H9 (cell line): ENCODE measurements at regions not wholly inside any gene's neighbourhood (a gene's known extent, or its start where the extent isn't known, plus 50 kb on each side); places are given as distances from the start of the nearest gene placed in this dataset.

Source experiments
- DNase-seq: peaks from one replicate; pipeline ENCODE4 v3.0.0-alpha.2; 2017
- H2AFZ ChIP-seq: one replicate; pipeline ENCODE4 v1.6.1; 2013; ENCODE audit warnings: mild to moderate bottlenecking, low read length, control low read depth, moderate library complexity
- H2AK5ac ChIP-seq: 2 replicates; pipeline ENCODE4 v1.6.1; 2013; ENCODE audit warnings: low read length, control low read depth, mixed read lengths; ENCODE audit not compliant: insufficient read length
- H2BK120ac ChIP-seq: one replicate; pipeline ENCODE4 v1.6.1; 2013; ENCODE audit warnings: low read depth, mild to moderate bottlenecking, low read length, control low read depth, inconsistent platforms; ENCODE audit not compliant: poor library complexity, severe bottlenecking
- H2BK12ac ChIP-seq: 2 replicates; pipeline ENCODE4 v1.6.1; 2013; ENCODE audit warnings: low read length, control low read depth, mixed read lengths, low read depth; ENCODE audit not compliant: insufficient read length
- H2BK15ac ChIP-seq: 2 replicates; pipeline ENCODE4 v1.6.1; 2013; ENCODE audit warnings: low read depth, low read length, control low read depth
- H2BK20ac ChIP-seq: one replicate; pipeline ENCODE4 v1.6.1; 2013; ENCODE audit warnings: low read depth, mild to moderate bottlenecking, low read length, control low read depth, inconsistent platforms; ENCODE audit not compliant: poor library complexity, severe bottlenecking
- H2BK5ac ChIP-seq: 2 replicates; pipeline ENCODE4 v1.6.1; 2013; ENCODE audit warnings: low read length, control low read depth, mixed read lengths; ENCODE audit not compliant: insufficient read length
- H3K14ac ChIP-seq: 2 replicates; pipeline ENCODE4 v1.6.1; 2013; ENCODE audit warnings: low read length, control low read depth; ENCODE audit not compliant: insufficient read depth
- H3K18ac ChIP-seq: 2 replicates; pipeline ENCODE4 v1.6.1; 2013; ENCODE audit warnings: low read depth, mild to moderate bottlenecking, mixed read lengths, low read length, control low read depth; ENCODE audit not compliant: insufficient read length
- H3K23ac ChIP-seq: 2 replicates; pipeline ENCODE4 v1.6.1; 2013; ENCODE audit warnings: low read length, control low read depth, mixed read lengths, low read depth; ENCODE audit not compliant: insufficient read length
- H3K23me2 ChIP-seq: 2 replicates; pipeline ENCODE4 v1.6.1; 2013; ENCODE audit warnings: low read depth, mild to moderate bottlenecking, mixed read lengths, low read length, control low read depth; ENCODE audit not compliant: insufficient read length, poor library complexity, severe bottlenecking
- H3K27ac ChIP-seq: 2 replicates; pipeline ENCODE4 v1.5.1; 2013; ENCODE audit warnings: low read length, control low read depth, mixed read lengths, low read depth; ENCODE audit not compliant: insufficient read length
- H3K27me3 ChIP-seq: 2 replicates; pipeline ENCODE4 v1.6.1; 2013; ENCODE audit warnings: low read length, control low read depth, inconsistent platforms; ENCODE audit not compliant: insufficient read depth
- H3K4ac ChIP-seq: 2 replicates; pipeline ENCODE4 v1.6.1; 2013; ENCODE audit warnings: low read depth, mild to moderate bottlenecking, control low read depth, inconsistent platforms, low read length, moderate library complexity
- H3K4me1 ChIP-seq: 2 replicates; pipeline ENCODE4 v1.6.1; 2013; ENCODE audit warnings: low read length, control low read depth, inconsistent platforms; ENCODE audit not compliant: insufficient read depth
- H3K4me2 ChIP-seq: 2 replicates; pipeline ENCODE4 v1.6.1; 2013; ENCODE audit warnings: low read length, control low read depth, mixed read lengths; ENCODE audit not compliant: insufficient read length, insufficient read depth
- H3K56ac ChIP-seq: 2 replicates; pipeline ENCODE4 v1.6.1; 2013; ENCODE audit warnings: low read depth, mild to moderate bottlenecking, mixed read lengths, low read length, control low read depth; ENCODE audit not compliant: insufficient read length
- H3K79me1 ChIP-seq: 2 replicates; pipeline ENCODE4 v1.6.1; 2013; ENCODE audit warnings: low read depth, mild to moderate bottlenecking, moderate library complexity, low read length, control low read depth, inconsistent platforms; ENCODE audit not compliant: insufficient read depth, poor library complexity, severe bottlenecking
- H3K79me2 ChIP-seq: 2 replicates; pipeline ENCODE4 v1.6.1; 2013; ENCODE audit warnings: low read length, control low read depth, inconsistent platforms; ENCODE audit not compliant: insufficient read depth
- H3K9ac ChIP-seq: 2 replicates; pipeline ENCODE4 v1.6.1; 2013; ENCODE audit warnings: low read length, control low read depth, mixed read lengths; ENCODE audit not compliant: insufficient read length; ENCODE audit errors: extremely low read depth
- H3K9me3 ChIP-seq: one replicate; pipeline ENCODE4 v1.6.1; 2013; ENCODE audit warnings: low read depth, low read length, inconsistent platforms; ENCODE audit not compliant: control insufficient read depth
- H3T11ph ChIP-seq: one replicate; pipeline ENCODE4 v1.6.1; 2013; ENCODE audit warnings: mild to moderate bottlenecking, low read length, control low read depth, inconsistent platforms
- H4K20me1 ChIP-seq: one replicate; pipeline ENCODE4 v1.6.1; 2013; ENCODE audit not compliant: control insufficient read depth, insufficient read length, insufficient read depth
- H4K5ac ChIP-seq: 2 replicates; pipeline ENCODE4 v1.6.1; 2013; ENCODE audit warnings: low read depth, mild to moderate bottlenecking, mixed read lengths, low read length, control low read depth; ENCODE audit not compliant: insufficient read length
- H4K8ac ChIP-seq: replicated peaks from 2 replicates; pipeline ENCODE4 v1.6.1; 2013; ENCODE audit warnings: low read length, control low read depth, mixed read lengths, low read depth; ENCODE audit not compliant: insufficient read length
- H4K91ac ChIP-seq: 2 replicates; pipeline ENCODE4 v1.6.1; 2013; ENCODE audit warnings: low read depth, mild to moderate bottlenecking, moderate library complexity, mixed read lengths, low read length, control low read depth; ENCODE audit not compliant: insufficient read length
- H3K27ac Mint-ChIP-seq, 3 experiments: 2 replicates in 2 of 3; 3 replicates in 1 of 3; pipeline ENCODE4 v1.8.0; 2020 to 2021; ENCODE audit warnings: mixed read lengths in 3 of 3, mild to moderate bottlenecking in 1 of 3, moderate library complexity in 1 of 3
- H3K27me3 Mint-ChIP-seq: 2 replicates; pipeline ENCODE4 v1.8.0; 2021; ENCODE audit warnings: low read depth, mild to moderate bottlenecking, moderate library complexity, mixed read lengths
- H3K36me3 Mint-ChIP-seq, 3 experiments: 2 replicates in 2 of 3; 3 replicates in 1 of 3; pipeline ENCODE4 v1.8.0; 2020 to 2021; ENCODE audit warnings: low read depth in 3 of 3, mixed read lengths in 3 of 3; ENCODE audit not compliant: insufficient read depth in 1 of 3
- H3K4me1 Mint-ChIP-seq, 2 experiments: 2 replicates each; pipeline ENCODE4 v1.8.0; 2020; ENCODE audit warnings: mixed read lengths in 2 of 2
- H3K4me3 Mint-ChIP-seq, 2 experiments: 2 replicates in 1 of 2; 3 replicates in 1 of 2; pipeline ENCODE4 v1.8.0; 2020 to 2021; ENCODE audit warnings: mild to moderate bottlenecking in 2 of 2, mixed read lengths in 2 of 2, moderate library complexity in 1 of 2
- H3K9me3 Mint-ChIP-seq, 2 experiments: 2 replicates in 1 of 2; 3 replicates in 1 of 2; pipeline ENCODE4 v1.8.0; 2020; ENCODE audit warnings: mild to moderate bottlenecking in 2 of 2, mixed read lengths in 2 of 2, moderate library complexity in 1 of 2
- CTCF ChIP-seq: fragments of 200-600 bp; sonication (generic); conservative IDR thresholded peaks from 3 replicates; pipeline ENCODE4 v1.8.0; 2021; ENCODE audit warnings: antibody characterized with exemption, mild to moderate bottlenecking
- WGBS: extraction: QIAGEN DNeasy Blood & Tissue Kit; methylation state at CpG from one replicate; pipeline ENCODE4 v1.1.7; 2013; ENCODE audit warnings: missing lambda C conversion rate, low lambda C conversion rate, mixed read lengths; ENCODE audit not compliant: insufficient read length; ENCODE audit errors: extremely low coverage; 5-methylcytosine and 5-hydroxymethylcytosine counted together

- Mint-ChIP-seq H3K27me3 (no peaks in the 10 kb centered on the region), H3K36me3 (0 out of 7 replicates have a peak, but pooled peaks cover 0 to 1% (median 0%) of the 10 kb centered on the region in 3 experiments), H3K4me3 (no peak overlapping the region), H3K27ac (no peak overlapping the region), H3K9me3 (no peaks in the 10 kb centered on the region), H3K4me1 (peaks cover 10 to 15% of the 10 kb centered on the region in 2 experiments)
- H3K18ac ChIP-seq = no peak overlapping the region
- no peak overlapping the region for H3K9ac ChIP-seq
- H3K14ac ChIP-seq = no peak overlapping the region
- DNase-seq = no peak
- WGBS = no CpG with 5 or more reads among the region's 5 CpGs
- H3K4me2 ChIP-seq = no peak overlapping the region
- H2AK5ac ChIP-seq = no peak overlapping the region
- H4K91ac ChIP-seq = no peak overlapping the region
- H2BK15ac ChIP-seq = no peak overlapping the region
- H3K23me2 ChIP-seq = no peaks in the 10 kb centered on the region
- H3K56ac ChIP-seq = no peak overlapping the region
- no peak for TF ChIP-seq CTCF
- H3K23ac ChIP-seq = no peak overlapping the region
- no peaks in the 10 kb centered on the region for H3K9me3 ChIP-seq
- H3K27ac ChIP-seq = no peak overlapping the region
- H3T11ph ChIP-seq = no peak overlapping the region
- no peak overlapping the region for H4K5ac ChIP-seq
- no peak overlapping the region for H2AFZ ChIP-seq
- no peak overlapping the region for H4K8ac ChIP-seq
- H3K79me2 ChIP-seq = no peaks in the 10 kb centered on the region
- H4K20me1 ChIP-seq = no peaks in the 10 kb centered on the region
- no peak overlapping the region for H2BK120ac ChIP-seq
- no peak overlapping the region for H2BK5ac ChIP-seq
- H3K4me1 ChIP-seq = no peaks in the 10 kb centered on the region
- no peak overlapping the region for H3K4ac ChIP-seq
- H2BK20ac ChIP-seq = no peak overlapping the region
- no peak overlapping the region for H2BK12ac ChIP-seq
- no peaks in the 10 kb centered on the region for H3K27me3 ChIP-seq
- no peaks in the 10 kb centered on the region for H3K79me1 ChIP-seq
Measured at GRCh38 chr18:38453880-38454279, 888.3 kb upstream of the CELF4 start.
